HepG2 (cell line): ENCODE measurements at regions not wholly inside any gene's neighbourhood (a gene's known extent, or its start where the extent isn't known, plus 50 kb on each side); places are given as distances from the start of the nearest gene placed in this dataset.

Source experiments
- ATAC-seq: fragments of 200-7000 bp; cut with Tn5 transposase; 3 replicates; pipeline ENCODE4 v1.9.1; 2020; ENCODE audit warnings: mild to moderate bottlenecking, moderate library complexity
- BruUV-seq: library from RNA; stranded (reverse); fragments of 400-500 nt; replicated peaks from 2 replicates; lab custom pipeline; 2021; lab: Mats Ljungman, UMichigan
- CTCF ChIA-PET: fragments of 300-600 bp; formaldehyde crosslinking; extraction: SDS; loops from one replicate; lab custom pipeline; 2021; ENCODE audit warnings: low total read pairs, inconsistent platforms, low intra/inter-chr PET ratio; lab: Yijun Ruan, JAX
- POLR2A ChIA-PET: fragments of 350-600 bp; sonication (Branson Sonifier 250); formaldehyde crosslinking; loops from one replicate; lab custom pipeline; 2020; ENCODE audit warnings: antibody characterized with exemption, inconsistent platforms; lab: Yijun Ruan, JAX
- DNase-seq: peaks from one replicate; pipeline ENCODE4 v3.0.0-alpha.2; 2015; ENCODE audit warnings: low spot score
- FAIRE-seq: peaks from 3 replicates; lab custom pipeline; 2011; peaks lifted over from hg19 to GRCh38; lab: Jason Lieb, UNC
- H2AFZ ChIP-seq: one replicate; pipeline ENCODE4 v1.6.1; 2011; ENCODE audit warnings: low read length, inconsistent platforms
- H3K27ac ChIP-seq: fragments of 300-600 bp; 3 replicates; pipeline ENCODE4 v1.8.0; 2011; ENCODE audit warnings: mixed run types, mild to moderate bottlenecking, mixed read lengths, low read length, inconsistent platforms; ENCODE audit not compliant: insufficient read depth; ENCODE audit errors: extremely low read length
- H3K27me3 ChIP-seq, 2 experiments: fragments of 200-600 bp in 1 of 2; 2 replicates in 1 of 2; 3 replicates in 1 of 2; pipeline versions ENCODE4 v1.6.0 to v1.8.0; 2011; ENCODE audit warnings: low read length in 2 of 2, mild to moderate bottlenecking in 2 of 2, moderate library complexity in 2 of 2, inconsistent platforms in 1 of 2; ENCODE audit not compliant: insufficient read depth in 2 of 2, control insufficient read depth in 1 of 2
- H3K36me3 ChIP-seq, 2 experiments: fragments of 200-600 bp in 1 of 2; replicated peaks in 1 of 2; 2 replicates in 1 of 2; 3 replicates in 1 of 2; pipeline versions ENCODE4 v1.5.1 to v1.8.0; 2011; ENCODE audit warnings: low read length in 2 of 2, inconsistent platforms in 1 of 2; ENCODE audit not compliant: insufficient read depth in 2 of 2, control insufficient read depth in 1 of 2
- H3K4me1 ChIP-seq: 2 replicates; pipeline ENCODE4 v1.5.1; 2012; ENCODE audit warnings: low read length, inconsistent platforms; ENCODE audit not compliant: insufficient read depth
- H3K4me2 ChIP-seq: 2 replicates; pipeline ENCODE4 v1.6.0; 2011; ENCODE audit warnings: low read depth, low read length, inconsistent platforms
- H3K4me3 ChIP-seq, 3 experiments: fragments of 200-600 bp in 1 of 3; sonication (generic), shearing (Covaris generic) in 1 of 3; replicated peaks in 1 of 3; 2 replicates each; pipeline ENCODE4 v1.5.1; 2011 to 2016; ENCODE audit warnings: low read length in 3 of 3, inconsistent platforms in 2 of 3, low read depth in 2 of 3, mild to moderate bottlenecking in 2 of 3, control low read depth in 1 of 3, mixed read lengths in 1 of 3; ENCODE audit not compliant: insufficient read depth in 1 of 3
- H3K79me2 ChIP-seq: one replicate; pipeline ENCODE4 v1.6.1; 2011; ENCODE audit warnings: low read length, inconsistent platforms; ENCODE audit not compliant: insufficient read depth
- H3K9ac ChIP-seq: 2 replicates; pipeline ENCODE4 v1.6.0; 2011; ENCODE audit warnings: mild to moderate bottlenecking, low read depth, low read length, inconsistent platforms; ENCODE audit not compliant: insufficient read depth
- H3K9me3 ChIP-seq: 2 replicates; pipeline ENCODE4 v1.5.1; 2012; ENCODE audit warnings: mild to moderate bottlenecking, low read length
- H4K20me1 ChIP-seq: 2 replicates; pipeline ENCODE4 v1.6.0; 2011; ENCODE audit warnings: inconsistent platforms, mild to moderate bottlenecking, low read length, moderate library complexity; ENCODE audit not compliant: insufficient read depth
- CTCF ChIP-seq: sonication (generic); formaldehyde crosslinking; IDR thresholded peaks from 2 replicates; pipeline ENCODE4 v1.5.0; 2020; ENCODE audit warnings: mild to moderate bottlenecking, missing genetic modification reagents, moderate library complexity
- EP300 ChIP-seq, 3 experiments: sonication (generic) in 1 of 3; formaldehyde crosslinking in 1 of 3; IDR thresholded peaks; 2 replicates each; pipeline versions ENCODE4 v1.5.1 to v1.6.1; 2011 to 2020; ENCODE audit warnings: low read depth in 2 of 3, low read length in 2 of 3, borderline replicate concordance in 1 of 3, improper control_type of control experiment in 1 of 3, mild to moderate bottlenecking in 1 of 3, missing genetic modification reagents in 1 of 3, moderate library complexity in 1 of 3
- NR2F2 ChIP-seq: IDR thresholded peaks from 2 replicates; pipeline ENCODE4 v1.6.1; 2012; ENCODE audit warnings: low read depth, inconsistent platforms, borderline replicate concordance
- ZNF451 ChIP-seq: sonication (generic); formaldehyde crosslinking; IDR thresholded peaks from 2 replicates; pipeline ENCODE4 v1.5.0; 2020; ENCODE audit warnings: mild to moderate bottlenecking, missing genetic modification reagents
- WGBS: methylation state at CpG from one replicate; pipeline ENCODE4 v1.1.6; 2017; ENCODE audit warnings: low lambda C conversion rate; 5-methylcytosine and 5-hydroxymethylcytosine counted together
- in situ Hi-C: cut with HindIII; loops from 2 replicates; pipeline ENCODE4 v1.10.0; 2017; ENCODE audit warnings: low pct_unique_long_range_greater_than_20kb; ENCODE audit not compliant: extremely low pct_ligation_motif_present
- intact Hi-C: fragments of 100-400 bp; cut with micrococcal nuclease; formaldehyde crosslinking; loops from one replicate; pipeline ENCODE4 v1.10.0; 2022; ENCODE audit not compliant: unreplicated experiment
- TF ChIP-seq, protein P1 (sequence below): sonication (generic); formaldehyde crosslinking; IDR thresholded peaks from 2 replicates; pipeline ENCODE4 v1.5.0; 2020; ENCODE audit warnings: missing genetic modification reagents, mild to moderate bottlenecking, borderline replicate concordance

GRCh38 chr12:58346032-58346632 lies 404.8 kb downstream of the ATP23 start (continued):
- peak; percentile 62 for TF ChIP-seq CTCF (CRISPR knock-in tag)

GRCh38 chr12:58347188-58347587 lies 405.8 kb downstream of the ATP23 start:
- BruUV-seq, result no TSS peak
- Histone ChIP-seq H3K9me3 (no peaks in the 10 kb centered on the region), H3K79me2 (no peaks in the 10 kb centered on the region), H2AFZ (no peak overlapping the region), H3K4me3 (no peak overlapping the region), H3K27ac (no peak overlapping the region), H3K27me3 (no peaks in the 10 kb centered on the region), H3K4me2 (no peak overlapping the region), H4K20me1 (no peaks in the 10 kb centered on the region), H3K4me1 (no peaks in the 10 kb centered on the region), H3K9ac (no peak overlapping the region), H3K36me3 (no peaks in the 10 kb centered on the region)
- POLR2A ChIA-PET, result no interaction called here
- WGBS, result 9% methylated on average over 2 of the region's 2 CpGs
- TF ChIP-seq NR2F2 (no peak), ZNF451 (CRISPR knock-in tag) (no peak), EP300 (IDR thresholded peaks at IDR 0.05; ENCODE audit: low read depth in 2 of 2, low read length in 2 of 2) (no peak), EP300 (CRISPR knock-in tag; IDR thresholded peaks at IDR 0.05; ENCODE audit: borderline replicate concordance) (no peak)
- TF ChIP-seq, protein P1, sequence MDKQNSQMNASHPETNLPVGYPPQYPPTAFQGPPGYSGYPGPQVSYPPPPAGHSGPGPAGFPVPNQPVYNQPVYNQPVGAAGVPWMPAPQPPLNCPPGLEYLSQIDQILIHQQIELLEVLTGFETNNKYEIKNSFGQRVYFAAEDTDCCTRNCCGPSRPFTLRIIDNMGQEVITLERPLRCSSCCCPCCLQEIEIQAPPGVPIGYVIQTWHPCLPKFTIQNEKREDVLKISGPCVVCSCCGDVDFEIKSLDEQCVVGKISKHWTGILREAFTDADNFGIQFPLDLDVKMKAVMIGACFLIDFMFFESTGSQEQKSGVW, result no peak
- ATAC-seq (no peak), FAIRE-seq (no peak), DNase-seq (no peak)
- CTCF ChIA-PET, result interaction anchor here (2.6 kb wide), 1 partner anchor 803 kb away, joined by 40 read pairs; no protein-coding TSS in a partner anchor
- intact Hi-C loops (loop anchor here (5.0 kb wide), 1 partner anchor 820 kb away; no protein-coding TSS in a partner anchor), in situ Hi-C loops (loop anchor here (10.0 kb wide), 1 partner anchor 808 kb away; no protein-coding TSS in a partner anchor)
